Stomach (tissue), 8 donors: ENCODE measurements at regions not wholly inside any gene's neighbourhood (a gene's known extent, or its start where the extent isn't known, plus 50 kb on each side); places are given as distances from the start of the nearest gene placed in this dataset.

Experiments used
- DNase-seq, 2 donors: peaks; one replicate each; pipeline versions ENCODE4 v3.0.0 to v3.0.0-alpha.2; 2013 to 2019
- H3K27ac ChIP-seq, 5 donors: fragments of 200-600 bp in 4 of 5; sonication (generic) in 4 of 5; one replicate each; pipeline ENCODE4 v1.5.1; 2013 to 2019; ENCODE audit warnings: mild to moderate bottlenecking in 1 of 5, moderate library complexity in 1 of 5
- H3K27me3 ChIP-seq, 3 donors: fragments of 200-600 bp; sonication (generic); one replicate each; pipeline ENCODE4 v1.5.1; 2017 to 2019; ENCODE audit warnings: mixed run types in 1 of 3
- H3K36me3 ChIP-seq, 4 donors: fragments of 200-600 bp; sonication (generic); 1 replicate in 3 of 4; 2 replicates in 1 of 4; pipeline ENCODE4 v1.5.1; 2016 to 2019
- H3K4me1 ChIP-seq, 4 donors: fragments of 200-600 bp; sonication (generic); one replicate each; pipeline ENCODE4 v1.5.1; 2016 to 2019
- H3K4me3 ChIP-seq, 4 donors: fragments of 200-600 bp; sonication (generic) in 3 of 4; one replicate each; pipeline ENCODE4 v1.5.1; 2016 to 2019; ENCODE audit warnings: mild to moderate bottlenecking in 1 of 4
- H3K9me3 ChIP-seq, 4 donors: fragments of 200-600 bp; sonication (generic); one replicate each; pipeline ENCODE4 v1.5.1; 2016 to 2019
- CTCF ChIP-seq, 7 experiments: fragments of 450-650 bp in 4 of 7; fragments of 200-600 bp in 3 of 7; sonication (generic) in 3 of 7; IDR thresholded peaks; one replicate each; pipeline ENCODE4 v1.5.1; 2016 to 2019; ENCODE audit warnings: antibody characterized with exemption in 7 of 7, control low read depth in 2 of 7, mild to moderate bottlenecking in 1 of 7
- EP300 ChIP-seq: sonication (generic); formaldehyde crosslinking; IDR thresholded peaks from one replicate; pipeline ENCODE4 v1.6.1; 2017; ENCODE audit warnings: antibody characterized with exemption
- POLR2A ChIP-seq, 4 donors: fragments of 450-650 bp; IDR thresholded peaks; one replicate each; pipeline ENCODE4 v1.6.1; 2016; ENCODE audit warnings: antibody characterized with exemption in 4 of 4, control low read depth in 2 of 4, mild to moderate bottlenecking in 1 of 4, moderate library complexity in 1 of 4
- POLR2AphosphoS5 ChIP-seq, 3 donors: sonication (generic); formaldehyde crosslinking; IDR thresholded peaks; one replicate each; pipeline ENCODE4 v1.6.1; 2016; ENCODE audit warnings: antibody characterized with exemption in 3 of 3
- WGBS, 5 donors: extraction: QIAGEN DNeasy Blood & Tissue Kit in 3 of 5; methylation state at CpG; one replicate each; pipeline versions ENCODE4 v1.1.5 to v1.1.7; 2013 to 2018; 5-methylcytosine and 5-hydroxymethylcytosine counted together
- intact Hi-C: fragments of 100-400 bp; cut with DNase I; formaldehyde crosslinking; loops from one replicate; pipeline ENCODE4 v1.15.1; 2023; ENCODE audit warnings: low total_unique reads
- donor health status: healthy with polysubstance abuse.
- donor health status: Bipolar disorder and iron deficiency.
- donor health status: healthy.

- Histone ChIP-seq H3K27ac (no peak overlapping the region), H3K36me3 (no peaks in the 10 kb centered on the region), H3K4me1 (no peaks in the 10 kb centered on the region), H3K9me3 (no peaks in the 10 kb centered on the region), H3K4me3 (no peak overlapping the region), H3K27me3 (peaks cover 0 to 22% (median 0%) of the 10 kb centered on the region in 3 donors)
- TF ChIP-seq POLR2AphosphoS5 (IDR thresholded peaks at IDR 0.05): no peak
- TF ChIP-seq POLR2A (IDR thresholded peaks at IDR 0.05): no peak
- no peak for TF ChIP-seq EP300
- no peak for TF ChIP-seq CTCF (IDR thresholded peaks at IDR 0.05)
- 68 to 81% (median 78%) methylated on average over 6 of the region's 6 CpGs for WGBS, 5 donors
- intact Hi-C loops: no loop called here
- DNase-seq: no peak
Measured at GRCh38 chr1:112059679-112060078, 70.2 kb upstream of the KCND3 start.

GRCh38 chr1:112060261-112060660 is 70.8 kb upstream of the KCND3 start:
- DNase-seq: no peak
- Histone ChIP-seq H3K27ac (no peak overlapping the region), H3K9me3 (no peaks in the 10 kb centered on the region), H3K36me3 (no peaks in the 10 kb centered on the region), H3K4me3 (no peak overlapping the region), H3K27me3 (peaks cover 0 to 22% (median 0%) of the 10 kb centered on the region in 3 donors), H3K4me1 (no peaks in the 10 kb centered on the region)
- TF ChIP-seq CTCF (IDR thresholded peaks at IDR 0.05) (no peak), EP300 (no peak), POLR2A (IDR thresholded peaks at IDR 0.05) (no peak), POLR2AphosphoS5 (IDR thresholded peaks at IDR 0.05) (no peak)
- WGBS, 5 donors: 48 to 74% (median 66%) methylated on average over 1 of the region's 1 CpG
- intact Hi-C loops: no loop called here

- 75 to 88% (median 82%) methylated on average over 5 of the region's 5 CpGs for WGBS, 5 donors
- Histone ChIP-seq H3K4me1 (no peaks in the 10 kb centered on the region), H3K36me3 (no peaks in the 10 kb centered on the region), H3K27ac (no peak overlapping the region), H3K27me3 (peaks cover 0 to 22% (median 0%) of the 10 kb centered on the region in 3 donors), H3K9me3 (no peaks in the 10 kb centered on the region), H3K4me3 (no peak overlapping the region)
- intact Hi-C loops: no loop called here
- no peak for TF ChIP-seq CTCF (IDR thresholded peaks at IDR 0.05)
- no peak for TF ChIP-seq POLR2AphosphoS5 (IDR thresholded peaks at IDR 0.05)
- no peak for TF ChIP-seq POLR2A (IDR thresholded peaks at IDR 0.05)
- TF ChIP-seq EP300: no peak
- DNase-seq: no peak
Measured at GRCh38 chr1:112061056-112061455, 71.6 kb upstream of the KCND3 start.

GRCh38 chr1:112061901-112062320 is 72.4 kb upstream of the KCND3 start:
- whole genome bisulfite sequencing, 5 donors: 62 to 69% (median 64%) methylated on average over 4 of the region's 4 CpGs

More at GRCh38 chr1:112061901-112062320, 72.4 kb upstream of the KCND3 start:
- H3K9me3 ChIP-seq: no peaks in the 10 kb centered on the region
- H3K36me3 ChIP-seq: no peaks in the 10 kb centered on the region
- intact Hi-C loops: no loop called here
- H3K27ac ChIP-seq: no peak overlapping the region
- H3K4me3 ChIP-seq: no peak overlapping the region
- DNase-seq: no peak
- H3K4me1 ChIP-seq: no peaks in the 10 kb centered on the region
- no peak for TF ChIP-seq CTCF (IDR thresholded peaks at IDR 0.05)
- no peak for TF ChIP-seq EP300
- TF ChIP-seq POLR2AphosphoS5 (IDR thresholded peaks at IDR 0.05): no peak
- TF ChIP-seq POLR2A (IDR thresholded peaks at IDR 0.05): no peak
- H3K27me3 ChIP-seq: peaks cover 0 to 22% (median 0%) of the 10 kb centered on the region in 3 donors
